ENCODE measurements at regions not wholly inside any gene's neighbourhood (a gene's known extent, or its start where the extent isn't known, plus 50 kb on each side); places are given as distances from the start of the nearest gene placed in this dataset.

- TF ChIP-seq POLR2A (IDR thresholded peaks at IDR 0.05) (no peak), CTCF (IDR thresholded peaks at IDR 0.05) (no peak), POLR2AphosphoS5 (IDR thresholded peaks at IDR 0.05) (no peak)
Measured at GRCh38 chr5:173781432-173781815, 106.7 kb upstream of the CPEB4 start.
